K562 (cell line): ENCODE measurements at regions not wholly inside any gene's neighbourhood (a gene's known extent, or its start where the extent isn't known, plus 50 kb on each side); places are given as distances from the start of the nearest gene placed in this dataset.

Experiments used
- FOXJ3 ChIP-seq: sonication (generic); formaldehyde crosslinking; IDR thresholded peaks from 2 replicates; pipeline ENCODE4 v1.4.0; 2020; ENCODE audit warnings: mild to moderate bottlenecking, missing genetic modification reagents
- MGA ChIP-seq: fragments of 450-650 bp; IDR thresholded peaks from 2 replicates; pipeline ENCODE4 v1.6.1; 2016; ENCODE audit warnings: mild to moderate bottlenecking, moderate library complexity
- POLR2A ChIP-seq: fragments of 450-650 bp; conservative IDR thresholded peaks from 2 replicates; pipeline ENCODE4 v1.6.1; 2016
- SFPQ ChIP-seq: fragments of 200-400 bp; formaldehyde crosslinking; IDR thresholded peaks from 2 replicates; pipeline ENCODE4 v1.6.1; 2017; ENCODE audit warnings: mild to moderate bottlenecking, low read depth, low read length, moderate library complexity
- TCF3 ChIP-seq: sonication (generic); formaldehyde crosslinking; IDR thresholded peaks from 2 replicates; pipeline ENCODE4 v1.4.0; 2020; ENCODE audit warnings: mild to moderate bottlenecking, missing genetic modification reagents
- TFAM ChIP-seq: fragments of 250-450 bp; sonication (Bioruptor Pico); conservative IDR thresholded peaks from 2 replicates; pipeline ENCODE4 v1.5.0; 2021; ENCODE audit warnings: mild to moderate bottlenecking, moderate library complexity
- VEZF1 ChIP-seq: fragments of 200-800 bp; sonication (Bioruptor generic); IDR thresholded peaks from 2 replicates; pipeline ENCODE4 v1.6.1; 2017; ENCODE audit warnings: missing genetic modification characterization, missing compliant biosample characterization
- ZMIZ1 ChIP-seq, 2 experiments: fragments of 150-350 bp in 1 of 2; IDR thresholded peaks; 2 replicates each; pipeline ENCODE4 v1.6.1; 2012 to 2016; ENCODE audit warnings: low read depth in 2 of 2, low read length in 2 of 2, mild to moderate bottlenecking in 1 of 2, moderate library complexity in 1 of 2

- TF ChIP-seq VEZF1 (CRISPR knock-in tag) (no peak), ZMIZ1 (IDR thresholded peaks at IDR 0.05; ENCODE audit: low read depth in 2 of 2, low read length in 2 of 2) (no peak), POLR2A (no peak), SFPQ (no peak), TCF3 (CRISPR knock-in tag) (no peak), MGA (no peak), FOXJ3 (no peak), TFAM (CRISPR knock-in tag) (no peak)
Observed at GRCh38 chr18:41009926-41010325, 945.1 kb upstream of the PIK3C3 start (continued).
